ENCODE measurements at regions not wholly inside any gene's neighbourhood (a gene's known extent, or its start where the extent isn't known, plus 50 kb on each side); places are given as distances from the start of the nearest gene placed in this dataset.

- Histone ChIP-seq H2AK5ac (ENCODE audit: low read depth, low read length) (no peak overlapping the region), H3K18ac (ENCODE audit: extremely low read depth, low read length) (0 out of 2 replicates have a peak overlapping the region, but pooled peaks have one; percentile 63), H3K79me1 (ENCODE audit: low read depth, low read length) (no peaks in the 10 kb centered on the region), H4K8ac (ENCODE audit: extremely low read depth, insufficient read depth, low read length) (no peak overlapping the region), H2BK15ac (ENCODE audit: low read length) (no peak overlapping the region), H3K4ac (replicated peaks; ENCODE audit: insufficient read length, low read depth, low read length) (no peak overlapping the region), H3K14ac (ENCODE audit: insufficient read length) (no peak overlapping the region), H3K23ac (ENCODE audit: insufficient read length) (no peak overlapping the region), H2BK5ac (ENCODE audit: low read depth, low read length) (0 out of 2 replicates have a peak overlapping the region, but pooled peaks have one; percentile 25), H3K27ac (ENCODE audit: low read depth, low read length) (no peak overlapping the region), H3K4me3 (ENCODE audit: extremely low read depth in 1 of 4, insufficient read depth in 2 of 4, low read depth in 3 of 4, low read length in 4 of 4) (no peak overlapping the region), H4K91ac (replicated peaks; ENCODE audit: insufficient read length, low read length) (no peak overlapping the region), H3K27me3 (replicated peaks in 1 of 4; ENCODE audit: control insufficient read depth in 3 of 4, extremely low read depth in 1 of 4, insufficient read depth in 3 of 4, low read length in 3 of 4) (no peaks in the 10 kb centered on the region), H3K23me2 (ENCODE audit: low read depth, low read length) (no peaks in the 10 kb centered on the region; the same call in 1 of the 2 replicates), H4K5ac (ENCODE audit: insufficient read length, low read depth, low read length) (no peak overlapping the region), H3K9ac (replicated peaks in 1 of 4; ENCODE audit: extremely low read depth in 1 of 4, low read depth in 3 of 4, low read length in 3 of 4) (no peak overlapping the region), H3K79me2 (ENCODE audit: control insufficient read depth in 1 of 2, insufficient read depth in 2 of 2, low read length in 2 of 2) (no peaks in the 10 kb centered on the region), H3K9me3 (ENCODE audit: insufficient read depth in 2 of 2, low read depth in 1 of 2, low read length in 1 of 2) (no peaks in the 10 kb centered on the region), H3K4me1 (replicated peaks in 1 of 4; ENCODE audit: control insufficient read depth in 3 of 4, insufficient read depth in 4 of 4, low read length in 3 of 4) (peaks cover 0 to 3% (median 1%) of the 10 kb centered on the region in 4 experiments; a peak in 1 of 7 replicates), H2BK12ac (ENCODE audit: low read depth, low read length) (peak overlapping the region; percentile 55; the same call in 1 of the 2 replicates), H2BK20ac (ENCODE audit: low read length) (0 out of 2 replicates have a peak overlapping the region, but pooled peaks have one; percentile 44), H3K4me2 (ENCODE audit: insufficient read depth in 1 of 2, low read depth in 2 of 2, low read length in 2 of 2) (no peak overlapping the region), H2BK120ac (replicated peaks; ENCODE audit: low read depth, low read length) (no peak overlapping the region), H3K56ac (replicated peaks; ENCODE audit: insufficient read length, low read depth, low read length) (no peak overlapping the region), H3K36me3 (ENCODE audit: control insufficient read depth in 2 of 4, insufficient read depth in 4 of 4, low read length in 3 of 4) (no peaks in the 10 kb centered on the region), H4K20me1 (replicated peaks in 1 of 2; ENCODE audit: control insufficient read depth in 1 of 2, insufficient read depth in 2 of 2, low read length in 2 of 2) (no peaks in the 10 kb centered on the region), H2AFZ (ENCODE audit: low read length) (no peak overlapping the region)
- ChIA-PET POLR2A (ENCODE audit: partially characterized antibody) (no interaction called here), CTCF (ENCODE audit: partially characterized antibody) (interaction anchor here (0.6 kb wide), 1 partner anchor 339 kb away, joined by 3 read pairs; no protein-coding TSS in a partner anchor)
- WGBS, 2 experiments (ENCODE audit: extremely low coverage in 1 of 2, insufficient coverage in 1 of 2, insufficient read length in 1 of 2, insufficient replicate concordance in 2 of 2, low coverage in 1 of 2, low lambda C conversion rate in 2 of 2, missing lambda C conversion rate in 1 of 2) = 80% methylated on average over 1 of the region's 1 CpG; no CpG with 5 or more reads in 1 of the 2 experiments
- DNase-seq (ENCODE audit: low read depth in 1 of 2, low spot score in 2 of 2) (no peak), FAIRE-seq (no peak)
- TF ChIP-seq POLR2A (IDR thresholded peaks at IDR 0.05; ENCODE audit: control extremely low read depth in 1 of 2, low read depth in 2 of 2, low read length in 2 of 2) (no peak), SP4 (IDR thresholded peaks at IDR 0.05; ENCODE audit: low read length) (no peak), KDM4A (IDR thresholded peaks at IDR 0.05; ENCODE audit: low read depth, low read length, severe bottlenecking) (no peak), EP300 (IDR thresholded peaks at IDR 0.05; ENCODE audit: borderline replicate concordance in 1 of 2, low read depth in 2 of 2, low read length in 2 of 2) (no peak), YY1 (IDR thresholded peaks at IDR 0.05; ENCODE audit: low read depth, low read length) (no peak), POU5F1 (IDR thresholded peaks at IDR 0.05; ENCODE audit: low read depth, low read length) (no peak), KDM1A (IDR thresholded peaks at IDR 0.05; ENCODE audit: borderline replicate concordance, low read length) (no peak), SRF (IDR thresholded peaks at IDR 0.05; ENCODE audit: low read depth, low read length) (no peak), SP2 (IDR thresholded peaks at IDR 0.05; ENCODE audit: low read length) (no peak), HDAC2 (IDR thresholded peaks at IDR 0.05; ENCODE audit: borderline replicate concordance in 1 of 2, low read depth in 2 of 2, low read length in 2 of 2) (no peak), SP1 (IDR thresholded peaks at IDR 0.05; ENCODE audit: low read depth, low read length) (no peak), GTF2F1 (IDR thresholded peaks at IDR 0.05; ENCODE audit: borderline replicate concordance, low read depth, low read length) (no peak)
These were observed 621.5 kb upstream of the BTBD3 start for GRCh38 chr20:11296221-11296620.

All from H1 (cell line).